Erythroblast (primary cell): ENCODE measurements at regions not wholly inside any gene's neighbourhood (a gene's known extent, or its start where the extent isn't known, plus 50 kb on each side); places are given as distances from the start of the nearest gene placed in this dataset.

ENCODE experiments used
- GATA1 ChIP-seq: IDR thresholded peaks from 2 replicates; pipeline ENCODE4 v1.6.1; 2011; ENCODE audit warnings: low read depth, mild to moderate bottlenecking, control low read depth, low read length, moderate library complexity
- POLR2A ChIP-seq: IDR thresholded peaks from 2 replicates; pipeline ENCODE4 v1.6.1; 2011; ENCODE audit warnings: mild to moderate bottlenecking, low read length

- TF ChIP-seq POLR2A (no peak), GATA1 (no peak)
Observed at GRCh38 chr1:60600532-60600931, 481.8 kb upstream of the NFIA start.
